BJ (cell line): ENCODE measurements at regions not wholly inside any gene's neighbourhood (a gene's known extent, or its start where the extent isn't known, plus 50 kb on each side); places are given as distances from the start of the nearest gene placed in this dataset.
"Not testable (repeated sequence)": the region's sequence is repeated elsewhere in the genome, so short reads cannot be mapped to it uniquely, and the experiment has no call there.

Source experiments
- CTCF ChIA-PET: fragments of 350-600 bp; formaldehyde crosslinking; extraction: SDS; loops from one replicate; lab custom pipeline; 2021; ENCODE audit warnings: antibody characterized with exemption, inconsistent platforms; lab: Yijun Ruan, JAX
- POLR2A ChIA-PET: fragments of 300-600 bp; sonication (Branson Sonifier 250); formaldehyde crosslinking; extraction: SDS; loops from one replicate; lab custom pipeline; 2021; ENCODE audit warnings: antibody characterized with exemption; lab: Charles Lee
- DNase-seq: peaks from one replicate; pipeline ENCODE4 v3.0.0-alpha.2; 2011; ENCODE audit warnings: low read depth
- H3K27me3 ChIP-seq: 2 replicates; pipeline ENCODE4 v1.6.0; 2011; ENCODE audit warnings: low read length; ENCODE audit not compliant: control insufficient read depth, insufficient read depth
- H3K36me3 ChIP-seq: 2 replicates; pipeline ENCODE4 v1.5.1; 2011; ENCODE audit warnings: low read length; ENCODE audit not compliant: control insufficient read depth, insufficient read depth
- H3K4me3 ChIP-seq: 2 replicates; pipeline ENCODE4 v1.5.1; 2011; ENCODE audit warnings: low read depth, mild to moderate bottlenecking, control low read depth, low read length
- CTCF ChIP-seq: IDR thresholded peaks from 2 replicates; pipeline ENCODE4 v1.5.1; 2011; ENCODE audit warnings: low read depth, mild to moderate bottlenecking, control low read depth, inconsistent platforms, low read length, moderate library complexity; ENCODE audit not compliant: insufficient read depth

DNA sequence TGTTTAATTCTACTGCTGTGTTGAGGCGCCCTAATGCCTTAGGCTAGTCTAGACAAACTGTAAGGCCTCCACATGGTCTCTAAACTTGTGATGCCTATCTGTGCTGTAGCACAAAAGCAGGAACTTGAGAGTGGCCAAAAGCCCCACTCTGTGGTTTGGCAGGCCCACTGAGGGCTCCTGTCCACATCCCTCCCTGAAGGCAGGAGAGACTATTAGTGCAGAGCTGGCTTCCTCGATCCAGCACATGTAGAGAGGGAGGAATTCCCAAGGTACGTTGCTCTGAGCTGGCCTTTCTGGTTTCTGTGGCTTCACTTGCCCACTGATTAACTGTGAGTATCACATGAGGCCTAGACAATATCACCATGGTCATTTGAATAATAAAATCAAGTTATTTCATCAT lies 90.6 kb downstream of the POLR2M start:
- Histone ChIP-seq H3K27me3 (peaks cover 2% of the 10 kb centered on the region; the same call in 1 of the 2 replicates), H3K36me3 (no peaks in the 10 kb centered on the region), H3K4me3 (no peak overlapping the region)
- ChIA-PET POLR2A (no interaction called here), CTCF (interaction anchor here (1.8 kb wide), 1 partner anchor 64 kb away, joined by 7 read pairs; no protein-coding TSS in a partner anchor)
- DNase-seq, result no peak
- no peak for TF ChIP-seq CTCF

DNA sequence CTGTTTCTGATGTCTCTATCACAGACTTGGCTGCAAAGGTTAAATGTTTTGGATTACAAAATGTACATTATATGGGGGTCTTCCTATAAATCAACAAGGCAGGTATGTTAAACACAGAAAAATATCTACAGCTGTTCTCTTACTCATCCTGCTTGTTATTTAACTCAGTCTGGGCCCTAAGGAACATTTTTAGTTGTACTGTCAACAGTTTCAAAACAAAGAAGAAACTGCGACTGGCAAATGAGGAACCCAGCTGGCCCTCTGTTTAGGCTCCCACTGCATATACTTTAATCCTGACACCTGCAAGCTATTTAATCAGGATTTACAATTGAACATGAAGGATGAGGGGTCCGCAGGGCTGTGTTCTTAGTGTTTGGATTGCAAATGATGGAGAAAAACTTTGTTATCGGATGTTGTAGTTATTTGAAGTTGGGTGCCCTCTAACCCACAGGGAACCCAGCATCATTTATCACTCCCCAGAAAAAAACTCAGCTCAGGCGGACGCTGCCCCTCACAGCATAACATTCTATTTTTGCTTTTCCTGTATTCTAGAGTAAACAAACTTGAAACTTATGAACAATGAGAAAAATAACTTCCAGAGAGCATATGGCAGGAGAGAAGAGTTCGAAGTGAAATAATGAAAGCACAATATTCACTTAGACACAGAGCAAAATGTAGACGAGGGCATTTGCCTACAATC lies 91.2 kb downstream of the POLR2M start:
- POLR2A ChIA-PET, result no interaction called here
- no peak for TF ChIP-seq CTCF
- Histone ChIP-seq H3K4me3 (no peak overlapping the region), H3K27me3 (peaks cover 2% of the 10 kb centered on the region; the same call in 1 of the 2 replicates), H3K36me3 (no peaks in the 10 kb centered on the region)
- no peak for DNase-seq
- CTCF ChIA-PET, result interaction anchor here (0.7 to 1.8 kb wide), 2 partner anchors 63 to 476 kb away, joined by 3 to 7 read pairs; no protein-coding TSS in a partner anchor

DNA sequence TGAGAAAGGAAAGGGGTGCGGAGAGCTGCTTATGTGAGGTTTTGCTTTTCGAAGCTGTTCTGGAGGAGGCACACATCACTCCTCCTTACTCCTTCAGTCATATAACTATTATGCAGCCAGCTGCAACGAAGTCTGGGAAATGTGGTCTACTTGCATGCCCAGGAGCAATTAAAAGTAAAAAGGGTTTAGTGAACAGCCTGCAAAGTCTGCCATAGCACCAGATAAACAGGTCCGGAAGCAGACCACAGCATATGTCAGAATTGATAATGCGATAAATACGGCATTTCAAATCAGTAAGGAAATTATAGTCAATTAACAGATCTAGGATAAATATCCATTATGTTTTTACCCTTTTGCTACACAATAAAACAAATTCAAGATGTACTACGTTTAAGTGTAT lies 99.5 kb downstream of the POLR2M start:
- ChIA-PET POLR2A (no interaction called here), CTCF (no interaction called here)
- Histone ChIP-seq H3K36me3 (no peaks in the 10 kb centered on the region), H3K4me3 (no peak overlapping the region), H3K27me3 (no peaks in the 10 kb centered on the region)
- no peak for DNase-seq
- TF ChIP-seq CTCF, result no peak

- CTCF ChIA-PET, H3K4me3 ChIP-seq, DNase-seq, H3K27me3 ChIP-seq, H3K36me3 ChIP-seq, POLR2A ChIA-PET: not testable (repeated sequence)
These were observed 102.8 kb downstream of the POLR2M start for GRCh38 chr15:57809285-57809684.

DNA sequence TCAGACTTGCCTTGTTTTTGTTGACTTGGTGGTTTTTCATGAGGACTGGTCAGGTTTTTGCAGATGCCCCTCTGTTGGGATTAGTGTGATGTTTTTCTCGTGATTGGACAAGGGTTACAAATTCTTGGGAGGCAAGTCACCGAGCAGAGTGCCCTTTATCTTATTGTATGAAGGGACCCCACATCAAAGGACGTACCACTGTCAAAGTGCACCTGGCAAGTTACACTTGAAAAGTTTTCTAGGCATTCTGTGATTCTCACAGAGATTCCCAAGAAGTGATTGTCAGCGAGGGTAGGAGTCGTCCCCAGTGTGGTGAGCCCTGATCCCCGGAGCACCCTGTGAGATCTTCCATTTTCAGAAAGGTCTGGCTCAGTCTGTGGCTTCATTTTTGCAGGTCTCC lies 110.1 kb downstream of the POLR2M start:
- ChIA-PET POLR2A (no interaction called here), CTCF (interaction anchor here (0.9 kb wide), 1 partner anchor 254 kb away, joined by 3 read pairs; no protein-coding TSS in a partner anchor)
- H3K27me3 ChIP-seq, result peaks cover 2% of the 10 kb centered on the region
- H3K4me3 ChIP-seq, result no peak overlapping the region
- H3K36me3 ChIP-seq, result no peaks in the 10 kb centered on the region
- no peak for DNase-seq
- no peak for TF ChIP-seq CTCF

- Histone ChIP-seq H3K4me3 (no peak overlapping the region), H3K27me3 (peaks cover 4% of the 10 kb centered on the region), H3K36me3 (no peaks in the 10 kb centered on the region)
- ChIA-PET POLR2A (no interaction called here), CTCF (no interaction called here)
- TF ChIP-seq CTCF, result no peak
- DNase-seq, result no peak
These were observed 113.1 kb downstream of the POLR2M start for GRCh38 chr15:57819646-57820045.
